Aorta (tissue), 5 donors: ENCODE measurements at regions not wholly inside any gene's neighbourhood (a gene's known extent, or its start where the extent isn't known, plus 50 kb on each side); places are given as distances from the start of the nearest gene placed in this dataset.

Experiments
- ATAC-seq: fragments of 200-7000 bp; cut with Tn5 transposase; one replicate; pipeline ENCODE4 v1.9.1; 2022; ENCODE audit warnings: moderate library complexity; ENCODE audit not compliant: low FRiP score
- DNase-seq, 2 donors: peaks; one replicate each; pipeline ENCODE4 v3.0.0-alpha.2; 2020
- H3K27ac ChIP-seq, 2 donors: one replicate each; pipeline ENCODE4 v1.5.1; 2013; ENCODE audit warnings: low read length in 2 of 2, mild to moderate bottlenecking in 2 of 2, moderate library complexity in 2 of 2, control low read depth in 1 of 2, inconsistent platforms in 1 of 2, low read depth in 1 of 2
- H3K27me3 ChIP-seq, 2 donors: one replicate each; pipeline ENCODE4 v1.6.1; 2013; ENCODE audit warnings: control low read depth in 1 of 2, low read length in 1 of 2, mild to moderate bottlenecking in 1 of 2, moderate library complexity in 1 of 2; ENCODE audit not compliant: insufficient read depth in 2 of 2, control insufficient read depth in 1 of 2
- H3K36me3 ChIP-seq, 2 donors: one replicate each; pipeline ENCODE4 v1.6.1; 2013; ENCODE audit warnings: control low read depth in 1 of 2, low read length in 1 of 2, mild to moderate bottlenecking in 1 of 2; ENCODE audit not compliant: insufficient read depth in 2 of 2, control insufficient read depth in 1 of 2
- H3K4me1 ChIP-seq, 2 donors: one replicate each; pipeline ENCODE4 v1.6.1; 2013; ENCODE audit warnings: low read length in 2 of 2, control low read depth in 1 of 2, mild to moderate bottlenecking in 1 of 2, moderate library complexity in 1 of 2; ENCODE audit not compliant: insufficient read depth in 2 of 2, control insufficient read depth in 1 of 2
- H3K4me3 ChIP-seq, 2 donors: one replicate each; pipeline ENCODE4 v1.5.1; 2013; ENCODE audit warnings: low read length in 2 of 2, control low read depth in 1 of 2, mild to moderate bottlenecking in 1 of 2
- H3K9me3 ChIP-seq: one replicate; pipeline ENCODE4 v1.6.1; 2013; ENCODE audit warnings: mild to moderate bottlenecking, low read length; ENCODE audit not compliant: control insufficient read depth
- WGBS, 2 donors: extraction: QIAGEN DNeasy Blood & Tissue Kit; methylation state at CpG; one replicate each; pipeline ENCODE4 v1.1.7; 2013; 5-methylcytosine and 5-hydroxymethylcytosine counted together
- intact Hi-C, 2 donors: fragments of 100-400 bp; cut with DNase I; formaldehyde crosslinking; loops; one replicate each; pipeline versions ENCODE4 v1.14.2 to v1.15.0; 2022
- donor health status: healthy with polysubstance abuse.
- donor health status: Bipolar disorder and iron deficiency.
- donor health status: DM: no; HTN: no; CAD: no.
- donor health status: DM: no; HTN: no; CAD: no.
- donor health status: DM: yes; HTN: yes; CAD: no.

DNA sequence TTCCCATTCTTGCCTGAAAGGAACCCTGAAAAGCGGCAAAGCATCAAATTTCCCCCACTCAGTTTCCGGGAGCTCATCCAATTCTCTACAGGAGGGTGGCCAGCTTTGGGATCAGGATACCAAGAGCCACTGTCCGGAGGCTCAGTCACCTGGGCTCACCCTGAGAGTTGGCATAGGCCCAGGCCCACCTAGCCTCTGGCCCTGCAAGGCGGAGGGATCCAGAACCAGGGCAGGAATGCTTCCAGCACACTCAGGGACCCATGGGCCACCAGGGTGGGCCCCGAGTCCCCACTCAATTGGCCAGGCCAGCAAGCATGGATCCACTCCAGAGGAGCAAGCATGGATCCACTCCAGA, 432.9 kb upstream of the MYT1L start:
- Histone ChIP-seq H3K4me1 (no peaks in the 10 kb centered on the region), H3K36me3 (no peaks in the 10 kb centered on the region), H3K27me3 (no peaks in the 10 kb centered on the region), H3K9me3 (peaks cover 2% of the 10 kb centered on the region), H3K4me3 (no peak overlapping the region), H3K27ac (no peak overlapping the region)
- 44 to 46% methylated on average over 5 of the region's 5 CpGs for WGBS, 2 donors
- intact Hi-C loops, result no loop called here
- ATAC-seq, result no peak
- DNase-seq, result no peak

- Histone ChIP-seq H3K4me1 (no peaks in the 10 kb centered on the region), H3K36me3 (no peaks in the 10 kb centered on the region), H3K27me3 (no peaks in the 10 kb centered on the region), H3K4me3 (no peak overlapping the region), H3K27ac (no peak overlapping the region), H3K9me3 (peaks cover 2% of the 10 kb centered on the region)
- 78 to 86% methylated on average over 25 of the region's 25 CpGs for WGBS, 2 donors
- ATAC-seq (no peak), DNase-seq (no peak)
- intact Hi-C loops, result no loop called here
Measured at GRCh38 chr2:2763351-2764000, 432.4 kb upstream of the MYT1L start.

DNA sequence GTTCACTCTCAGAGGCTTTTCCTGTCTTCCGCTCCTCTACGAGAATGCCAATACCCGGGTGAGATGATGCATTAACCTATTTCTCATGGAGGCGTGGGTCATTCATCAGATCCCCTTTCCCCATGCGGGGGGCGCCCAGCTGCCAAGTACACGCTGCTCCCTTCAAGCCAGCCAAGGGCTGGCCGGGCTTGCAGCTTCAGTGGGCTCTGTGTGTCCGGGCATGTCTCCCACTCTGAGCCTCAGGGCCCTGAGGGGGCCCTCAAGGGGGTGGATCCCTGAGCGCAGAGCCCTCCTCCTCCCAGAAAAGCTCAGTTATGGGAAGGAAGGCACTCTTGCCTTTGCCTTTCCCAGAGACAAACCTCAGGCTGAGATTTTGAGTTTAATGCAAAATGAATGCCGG, 431.8 kb upstream of the MYT1L start:
- no peak overlapping the region for H3K4me3 ChIP-seq
- no peak for ATAC-seq
- intact Hi-C loops, result no loop called here
- DNase-seq, result no peak
- H3K9me3 ChIP-seq, result peaks cover 2% of the 10 kb centered on the region
- WGBS, 2 donors, result 59 to 75% methylated on average over 9 to 11 of the region's 11 CpGs
- no peaks in the 10 kb centered on the region for H3K36me3 ChIP-seq
- H3K27me3 ChIP-seq, result no peaks in the 10 kb centered on the region
- H3K27ac ChIP-seq, result no peak overlapping the region
- no peaks in the 10 kb centered on the region for H3K4me1 ChIP-seq

DNA sequence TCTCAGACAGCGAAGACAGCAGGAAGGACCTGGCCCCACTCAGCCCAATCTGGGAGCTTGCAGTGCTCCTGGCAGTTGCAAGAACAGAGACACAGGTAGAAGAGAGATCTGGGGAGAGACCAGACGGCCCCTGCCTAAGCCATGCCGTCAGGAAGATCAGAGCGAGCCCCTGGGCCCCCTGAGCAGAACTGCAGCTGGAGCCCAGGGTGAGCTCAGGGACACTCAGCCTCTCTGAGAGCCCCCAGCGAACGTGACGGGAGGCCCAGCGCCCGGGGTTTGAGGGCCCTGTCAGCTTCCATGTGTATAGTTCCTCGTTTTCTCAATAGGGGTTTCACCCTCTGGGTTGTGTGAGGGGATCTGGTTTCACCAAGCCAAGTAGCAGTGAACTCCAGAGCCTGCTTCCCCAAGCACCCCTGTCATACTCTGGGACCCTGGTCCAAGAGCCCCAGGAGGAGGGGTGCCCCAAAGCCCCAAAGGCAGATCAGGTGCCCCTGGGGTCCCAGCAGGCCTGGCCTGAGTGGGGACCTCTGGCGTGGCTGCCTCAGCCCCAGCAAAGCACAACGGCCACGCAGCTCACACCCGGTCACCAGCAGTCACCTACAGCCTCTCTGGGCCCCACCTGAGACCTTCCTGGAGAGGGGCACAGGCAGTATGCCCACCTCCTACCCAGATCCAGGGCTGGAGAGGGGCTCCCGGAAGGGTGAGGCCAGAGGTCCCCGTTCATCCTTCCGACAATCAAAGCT, 431.3 kb upstream of the MYT1L start:
- WGBS, 2 donors, result 88 to 93% methylated on average over 17 of the region's 17 CpGs
- intact Hi-C loops, result no loop called here
- Histone ChIP-seq H3K36me3 (no peaks in the 10 kb centered on the region), H3K27ac (no peak overlapping the region), H3K4me3 (no peak overlapping the region), H3K27me3 (no peaks in the 10 kb centered on the region), H3K9me3 (peaks cover 2% of the 10 kb centered on the region), H3K4me1 (no peaks in the 10 kb centered on the region)
- DNase-seq, result no peak
- ATAC-seq, result no peak

DNA sequence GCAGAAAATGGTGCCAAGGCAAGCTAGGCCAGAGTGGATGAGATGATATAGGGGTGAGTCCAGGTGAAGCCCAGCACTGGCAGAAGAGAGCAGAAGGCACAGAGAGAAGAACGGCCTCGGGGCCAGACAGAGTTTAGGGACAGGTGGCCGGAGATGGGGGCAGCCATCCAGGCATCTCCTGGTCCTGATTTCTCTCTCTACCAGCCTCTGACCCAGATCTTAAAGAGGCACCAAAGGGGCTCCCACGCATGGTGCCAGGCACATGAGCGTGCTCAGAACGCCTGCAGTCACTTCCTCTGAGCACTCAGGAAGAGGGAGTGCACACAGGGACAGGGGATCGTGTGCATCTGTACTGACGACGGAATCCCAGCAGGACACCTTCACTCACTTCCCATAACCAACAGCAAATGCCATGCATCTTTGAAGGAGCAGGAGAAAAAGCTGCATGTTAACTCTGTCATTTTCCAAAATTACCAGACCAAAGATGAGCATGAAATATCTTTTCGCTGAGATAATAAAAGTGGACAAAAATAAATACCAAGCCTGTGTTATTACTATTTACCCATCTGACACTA, 427.8 kb upstream of the MYT1L start:
- Histone ChIP-seq H3K36me3 (no peaks in the 10 kb centered on the region), H3K4me1 (no peaks in the 10 kb centered on the region), H3K27me3 (no peaks in the 10 kb centered on the region), H3K27ac (no peak overlapping the region), H3K9me3 (peaks cover 2% of the 10 kb centered on the region), H3K4me3 (no peak overlapping the region)
- 78 to 79% methylated on average over 10 of the region's 10 CpGs for WGBS, 2 donors
- ATAC-seq (no peak), DNase-seq (no peak)
- intact Hi-C loops, result no loop called here

DNA sequence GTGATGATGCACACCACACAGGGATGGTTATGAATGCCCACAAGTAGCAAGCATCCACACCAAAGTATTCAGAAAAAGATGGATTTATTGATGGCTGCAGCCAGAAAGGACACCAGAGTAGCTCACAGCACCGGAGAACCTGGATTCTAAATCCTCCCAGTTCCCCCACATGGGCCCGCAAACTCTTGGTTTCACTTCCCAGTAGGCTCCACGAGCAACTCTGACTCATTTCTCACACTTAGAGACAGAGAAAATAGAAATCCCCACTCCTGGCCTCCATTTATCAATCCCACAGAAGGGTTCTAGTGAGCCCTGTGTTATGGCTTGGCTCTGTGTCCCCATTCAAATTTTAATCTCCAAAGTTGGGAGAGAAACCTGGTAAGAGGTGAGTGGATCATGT, 426.7 kb upstream of the MYT1L start:
- no peak overlapping the region for H3K4me3 ChIP-seq
- H3K4me1 ChIP-seq, result no peaks in the 10 kb centered on the region
- no peak overlapping the region for H3K27ac ChIP-seq
- intact Hi-C loops, result no loop called here
- 75 to 76% methylated on average over 3 of the region's 3 CpGs for WGBS, 2 donors
- DNase-seq, result no peak
- H3K9me3 ChIP-seq, result peaks cover 2% of the 10 kb centered on the region
- H3K36me3 ChIP-seq, result no peaks in the 10 kb centered on the region
- ATAC-seq, result no peak
- no peaks in the 10 kb centered on the region for H3K27me3 ChIP-seq

DNA sequence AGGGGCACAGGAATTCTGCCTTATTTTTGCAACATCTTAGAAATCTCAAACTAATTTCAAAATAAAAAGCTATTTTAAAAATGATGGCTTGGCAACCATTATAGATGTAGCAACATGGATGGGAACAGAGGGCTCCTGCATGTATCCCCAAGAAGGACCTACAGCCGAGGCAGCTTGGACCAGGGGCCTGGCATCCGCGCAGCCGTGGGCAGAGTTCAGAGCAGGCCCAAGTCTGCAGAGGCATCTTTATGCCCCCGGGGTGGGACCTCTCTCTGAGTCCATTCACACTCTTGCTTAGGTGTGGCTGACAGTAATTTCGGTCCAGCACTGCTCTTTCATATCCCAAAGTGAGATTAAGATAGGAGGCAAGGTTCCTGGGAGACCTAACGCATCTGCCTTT, 425.8 kb upstream of the MYT1L start:
- H3K27me3 ChIP-seq, result no peaks in the 10 kb centered on the region
- DNase-seq (no peak), ATAC-seq (no peak)
- WGBS, 2 donors, result 91 to 95% methylated on average over 7 of the region's 7 CpGs
- no peaks in the 10 kb centered on the region for H3K36me3 ChIP-seq
- no peaks in the 10 kb centered on the region for H3K4me1 ChIP-seq
- H3K9me3 ChIP-seq, result peaks cover 2% of the 10 kb centered on the region
- H3K27ac ChIP-seq, result no peak overlapping the region
- H3K4me3 ChIP-seq, result no peak overlapping the region
- intact Hi-C loops, result no loop called here

- Histone ChIP-seq H3K4me1 (no peaks in the 10 kb centered on the region), H3K9me3 (peaks cover 2% of the 10 kb centered on the region), H3K4me3 (no peak overlapping the region), H3K27ac (no peak overlapping the region), H3K36me3 (no peaks in the 10 kb centered on the region), H3K27me3 (no peaks in the 10 kb centered on the region)
- intact Hi-C loops, result no loop called here
- DNase-seq (no peak), ATAC-seq (no peak)
- 87 to 93% methylated on average over 4 to 5 of the region's 5 CpGs for WGBS, 2 donors
Measured at GRCh38 chr2:2755990-2756389, 424.9 kb upstream of the MYT1L start.

DNA sequence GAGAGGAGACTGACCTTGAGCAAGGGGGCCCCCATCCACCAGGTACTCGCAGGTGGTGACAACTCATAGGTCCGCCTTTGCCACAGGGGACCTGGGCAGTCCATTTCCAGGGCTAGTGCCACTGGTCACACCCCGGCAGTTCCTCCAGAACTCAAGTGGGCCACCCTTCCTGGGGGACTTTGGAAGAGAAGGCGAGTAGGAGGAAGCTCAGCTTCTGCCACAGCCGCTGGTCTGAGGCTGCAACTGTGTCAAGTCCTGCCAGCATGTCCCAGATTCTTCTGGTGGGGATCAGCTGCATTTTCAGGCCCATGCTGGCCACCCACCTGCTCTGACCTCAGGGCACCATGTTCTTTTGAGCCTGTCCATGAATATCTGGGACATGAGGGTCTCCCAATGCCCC, 423.9 kb upstream of the MYT1L start:
- DNase-seq (no peak), ATAC-seq (no peak)
- Histone ChIP-seq H3K27me3 (no peaks in the 10 kb centered on the region), H3K4me3 (no peak overlapping the region), H3K4me1 (no peaks in the 10 kb centered on the region), H3K9me3 (no peaks in the 10 kb centered on the region), H3K27ac (no peak overlapping the region), H3K36me3 (no peaks in the 10 kb centered on the region)
- intact Hi-C loops, result no loop called here
- 90 to 91% methylated on average over 5 of the region's 5 CpGs for WGBS, 2 donors
